Putamen (tissue), 1 donor: ENCODE measurements at regions not wholly inside any gene's neighbourhood (a gene's known extent, or its start where the extent isn't known, plus 50 kb on each side); places are given as distances from the start of the nearest gene placed in this dataset.

ENCODE experiments used
- DNase-seq: peaks from one replicate; pipeline ENCODE4 v3.0.0-alpha.2; 2016; ENCODE audit warnings: low spot score

GRCh38 chr14:61226015-61226654 is 55.0 kb downstream of the TMEM30B start:
- DNase-seq = peak; percentile 15

DNA sequence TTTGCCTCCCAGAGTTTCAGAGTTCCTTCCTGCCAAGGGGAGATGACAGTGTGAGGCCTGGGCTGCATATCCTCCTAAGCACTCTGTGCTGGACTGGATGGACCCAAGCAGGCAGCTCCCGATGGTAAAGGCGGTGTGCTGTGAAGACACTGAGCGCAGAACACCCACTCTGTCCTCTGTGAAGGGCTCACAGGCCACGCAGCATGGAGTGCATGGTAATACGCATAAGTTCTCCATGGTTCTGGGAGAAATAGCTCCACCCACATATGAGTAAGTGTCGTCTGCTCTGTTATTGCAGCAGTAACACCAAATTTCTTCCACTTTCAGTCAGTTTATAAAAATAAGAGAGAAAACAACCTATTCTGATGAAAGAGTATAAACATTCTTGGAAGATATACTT is 55.8 kb downstream of the TMEM30B start:
- no peak for DNase-seq

- DNase-seq = no peak
Observed at GRCh38 chr14:61223552-61223951, 57.6 kb downstream of the TMEM30B start.

GRCh38 chr14:61222388-61222787 is 58.8 kb downstream of the TMEM30B start:
- DNase-seq = no peak

DNA sequence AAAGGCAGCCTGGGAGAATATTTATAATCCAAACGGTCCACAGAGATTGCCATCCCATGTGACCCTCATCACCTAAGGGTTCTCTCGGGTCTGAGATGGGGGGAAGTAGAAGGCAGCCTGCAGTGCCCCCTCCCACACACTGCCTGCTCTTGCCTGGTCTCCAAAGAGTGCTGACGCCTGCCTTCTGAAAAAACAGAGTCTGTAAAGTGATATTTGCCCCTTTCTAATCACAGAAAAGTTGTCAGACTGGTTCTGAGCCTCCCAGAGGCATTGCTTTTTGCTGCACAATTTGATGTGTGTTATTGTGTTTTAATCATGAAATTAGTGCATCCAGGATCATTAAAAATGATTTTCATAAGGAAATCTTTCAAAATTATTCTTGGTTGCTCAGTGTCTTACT is 59.2 kb downstream of the TMEM30B start:
- DNase-seq = no peak

- DNase-seq = no peak
Observed at GRCh38 chr14:61219673-61220072, 61.5 kb downstream of the TMEM30B start.

- DNase-seq = no peak
Observed at GRCh38 chr14:61219256-61219655, 61.9 kb downstream of the TMEM30B start.

DNA sequence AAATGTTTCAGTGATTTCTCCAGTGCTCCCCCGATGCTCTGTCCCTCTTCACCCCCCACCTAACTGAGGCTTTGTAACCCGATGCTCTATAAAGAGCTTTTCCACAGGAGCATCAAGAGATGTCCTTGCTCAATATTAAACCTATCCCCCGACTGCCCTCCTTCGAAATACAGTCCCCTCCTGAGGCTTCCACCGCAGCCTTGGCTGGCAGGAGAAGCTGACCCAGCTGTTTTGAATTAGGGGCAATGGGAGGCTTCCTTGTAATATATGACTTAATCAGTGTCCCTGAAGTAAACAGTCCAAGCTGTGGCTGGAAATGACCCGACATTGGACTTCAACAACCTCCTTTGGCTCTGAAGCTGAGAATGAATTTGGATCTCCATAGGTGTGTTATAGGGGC is 62.4 kb downstream of the TMEM30B start:
- no peak for DNase-seq

DNA sequence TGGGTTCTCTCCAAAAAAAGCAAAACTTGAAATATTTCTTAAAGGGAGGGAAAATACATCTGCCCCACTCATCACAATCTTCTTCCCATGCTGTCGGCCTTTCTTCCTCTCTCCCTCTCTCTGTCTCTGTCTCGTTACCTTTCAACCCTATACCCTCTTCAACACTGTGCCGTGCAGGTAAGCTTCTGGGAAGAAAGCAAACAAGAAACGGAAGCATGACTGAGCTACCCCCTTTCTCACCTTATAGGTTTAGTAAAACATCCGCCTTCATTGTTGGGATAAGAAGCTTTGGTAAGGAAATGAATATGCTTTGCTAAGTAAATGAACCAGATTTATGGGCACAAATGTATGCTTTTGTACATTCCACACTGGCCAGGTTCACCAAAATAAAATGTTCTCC is 63.0 kb downstream of the TMEM30B start:
- DNase-seq = no peak

DNA sequence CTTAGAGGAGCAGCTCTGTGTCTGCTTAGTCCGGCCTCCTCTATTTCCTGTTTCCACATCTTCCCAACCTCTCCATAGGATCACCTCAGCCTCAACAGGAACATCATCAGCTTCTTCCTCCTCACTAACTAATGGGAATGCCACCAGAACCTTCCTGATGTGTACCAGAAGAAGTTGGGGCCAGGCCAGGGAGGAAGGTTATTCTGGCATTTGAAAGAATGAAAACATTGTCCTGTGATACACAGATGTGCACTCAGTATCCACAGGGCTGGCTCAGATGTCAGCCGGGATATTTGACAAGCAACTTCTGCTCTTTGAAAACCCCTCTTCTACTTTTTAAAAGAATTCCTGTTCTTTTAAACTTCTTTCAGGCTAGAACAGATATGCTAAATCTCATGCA is 63.6 kb downstream of the TMEM30B start:
- DNase-seq = no peak

- no peak for DNase-seq
Observed at GRCh38 chr14:61215222-61216020, 65.7 kb downstream of the TMEM30B start.

DNA sequence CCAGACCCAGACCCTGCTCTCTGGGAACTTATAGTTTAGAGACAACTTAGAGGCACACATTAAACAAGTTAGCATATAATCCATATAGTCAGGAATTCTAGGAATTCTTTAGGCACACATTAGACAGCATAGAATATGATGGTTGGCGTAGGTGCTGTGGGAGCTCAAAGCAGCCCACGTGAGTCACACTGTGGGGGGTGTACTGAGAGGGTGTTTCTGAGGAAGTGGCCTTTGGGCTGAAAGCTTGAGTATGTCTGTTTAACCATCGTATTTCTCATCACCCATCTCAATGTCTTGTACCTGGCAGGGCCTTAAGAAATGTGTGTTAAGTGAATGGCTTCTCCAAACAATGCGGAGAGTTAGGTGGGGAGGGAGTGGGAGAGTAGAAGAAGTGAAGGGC is 67.2 kb downstream of the TMEM30B start:
- no peak for DNase-seq

DNA sequence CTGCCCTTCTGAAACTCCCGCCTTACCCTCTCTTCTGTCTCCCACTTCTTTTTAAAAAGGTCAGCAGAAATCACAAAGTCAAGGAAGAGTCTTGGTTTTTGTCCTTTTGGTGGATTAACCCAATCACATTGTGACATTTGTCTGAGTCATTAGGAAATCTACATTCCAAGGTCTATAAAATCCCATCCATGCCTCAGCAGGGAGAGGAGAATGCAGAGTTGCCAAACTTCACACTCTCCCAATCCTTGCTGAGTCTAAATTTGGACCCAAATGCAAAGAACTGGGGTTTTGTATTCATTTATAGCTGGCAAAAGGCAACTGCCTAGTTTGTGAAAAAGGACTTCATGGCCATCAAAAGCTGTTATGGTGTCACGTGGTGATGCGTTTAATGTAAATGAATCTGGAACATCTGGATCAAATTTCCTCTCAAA is 67.9 kb downstream of the TMEM30B start:
- no peak for DNase-seq

DNA sequence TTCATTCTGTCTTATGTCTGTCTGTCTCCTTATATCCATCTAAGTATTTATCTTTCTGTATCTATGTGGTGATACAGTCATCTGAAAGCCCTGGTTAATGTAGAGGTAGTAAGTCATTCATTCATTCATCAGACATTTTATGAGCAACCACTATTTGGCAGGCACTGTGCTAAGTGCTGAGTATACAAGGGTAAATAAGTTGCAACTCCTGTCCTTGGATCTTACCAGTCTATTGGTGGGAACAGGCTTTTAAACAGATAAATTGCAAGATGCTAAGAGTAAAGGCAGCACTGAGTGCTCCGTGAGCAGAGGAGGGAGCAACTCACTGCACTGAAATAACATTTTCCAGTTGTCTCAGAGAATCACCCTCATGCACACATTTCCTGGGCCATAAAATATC is 68.6 kb downstream of the TMEM30B start:
- DNase-seq = no peak

- DNase-seq = no peak
Observed at GRCh38 chr14:61211476-61212255, 69.5 kb downstream of the TMEM30B start.

DNA sequence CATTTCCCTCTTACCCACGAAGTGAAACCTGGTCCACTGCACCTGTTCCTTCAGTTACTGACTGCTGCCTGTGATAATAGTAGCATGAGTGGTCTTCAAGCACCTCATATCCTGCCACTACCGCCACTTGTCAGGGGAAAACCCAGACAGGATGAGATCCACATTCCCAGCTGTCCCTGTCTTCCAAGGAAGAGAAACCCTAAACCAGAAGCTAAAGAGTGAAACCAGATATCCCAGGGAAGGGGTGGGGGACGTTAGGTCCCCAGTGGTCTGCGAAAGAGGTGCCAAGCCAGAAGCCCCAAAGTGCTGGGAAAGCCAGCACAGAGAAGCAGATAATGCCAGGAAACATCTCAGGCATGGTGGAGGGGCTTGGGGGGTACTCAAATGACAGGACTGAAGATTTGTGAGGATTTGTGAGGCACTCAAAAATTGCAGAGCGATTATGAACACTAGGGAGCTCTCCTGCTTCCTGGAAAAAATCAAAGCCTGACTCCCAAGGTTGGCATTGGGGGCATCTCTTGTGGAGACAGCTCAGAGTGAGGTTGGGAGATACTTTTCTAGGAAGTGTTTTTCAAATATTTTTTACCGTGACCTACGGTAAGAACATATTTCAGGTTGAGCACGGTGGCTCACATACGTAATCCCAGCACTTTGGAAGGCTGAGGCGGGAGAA is 77.9 kb downstream of the TMEM30B start:
- no peak for DNase-seq

DNA sequence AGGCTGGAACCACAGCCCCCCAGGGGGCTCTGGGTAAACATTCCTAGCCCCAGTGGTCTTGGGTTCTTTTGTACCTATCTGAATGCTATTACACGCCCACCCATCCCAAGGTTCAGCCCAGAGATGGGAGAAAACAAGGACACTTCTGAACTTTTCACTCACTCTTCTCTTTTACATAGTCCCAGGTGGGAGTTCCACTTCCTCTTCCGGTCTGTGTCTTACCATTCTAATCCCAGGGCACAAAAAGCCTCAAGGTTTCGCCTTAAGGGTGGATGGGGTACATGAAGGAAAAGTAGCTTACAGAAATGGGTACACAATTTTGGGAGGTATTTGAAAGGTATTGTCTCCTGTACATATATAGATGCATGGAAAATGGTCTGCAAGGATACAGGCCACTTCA is 79.0 kb downstream of the TMEM30B start:
- no peak for DNase-seq

GRCh38 chr14:61201171-61201570 is 80.0 kb downstream of the TMEM30B start:
- DNase-seq = no peak

DNA sequence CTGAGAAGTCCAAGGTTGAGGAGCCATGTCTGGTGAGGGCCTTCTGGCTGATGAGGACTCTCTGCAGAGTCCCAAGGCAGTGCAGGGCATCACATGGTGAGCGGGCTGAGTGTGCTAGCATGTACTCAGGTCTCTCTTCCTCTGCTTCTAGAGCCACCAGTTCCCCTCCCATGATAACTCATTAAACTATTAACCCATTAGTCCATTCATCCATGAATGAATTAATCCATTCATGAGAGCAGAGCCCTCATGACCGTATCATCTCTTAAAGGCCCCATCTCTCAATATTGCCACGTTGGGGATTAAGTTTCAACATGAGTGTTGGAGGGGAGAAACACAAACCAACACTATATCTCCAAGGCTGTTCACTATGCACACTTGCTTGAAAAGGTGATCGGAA is 83.7 kb downstream of the TMEM30B start:
- no peak for DNase-seq

DNA sequence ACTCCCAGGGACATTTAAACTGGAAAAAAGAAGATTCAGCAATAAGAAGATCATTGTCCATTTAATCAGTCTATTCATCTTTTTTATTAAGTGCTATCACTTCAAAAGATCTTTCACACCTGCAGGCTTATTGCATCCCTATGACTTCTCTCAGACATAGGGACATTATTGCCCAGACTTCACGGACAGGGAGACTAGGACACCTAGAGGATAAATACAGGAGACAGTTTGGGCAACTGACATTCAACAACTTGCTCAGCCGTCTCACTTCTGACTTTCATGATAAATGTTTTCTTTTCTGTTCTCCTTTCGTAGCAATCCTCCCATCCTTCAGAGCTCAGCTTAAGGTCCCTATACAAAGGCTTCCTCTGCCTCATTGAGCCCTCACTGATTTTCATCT is 84.3 kb downstream of the TMEM30B start:
- no peak for DNase-seq

DNA sequence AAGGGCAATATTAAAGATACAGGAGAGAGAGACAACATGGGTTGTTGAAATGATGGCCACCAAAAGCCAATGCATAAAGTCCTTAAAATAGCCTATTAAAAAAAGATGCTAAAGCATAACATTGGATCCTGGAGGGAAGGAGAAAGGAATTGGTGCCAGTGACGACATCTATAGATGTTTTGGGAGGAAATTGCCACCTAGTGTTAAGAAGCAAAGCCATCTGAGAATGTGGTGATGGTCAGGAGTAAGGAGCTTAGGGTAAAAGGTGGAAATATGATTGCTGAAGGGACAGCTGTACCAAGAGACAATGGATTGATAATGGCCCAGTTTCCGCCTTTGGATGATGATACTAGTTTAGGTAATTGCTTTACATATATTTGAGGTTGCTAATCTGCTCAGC is 85.1 kb downstream of the TMEM30B start:
- DNase-seq = no peak

DNA sequence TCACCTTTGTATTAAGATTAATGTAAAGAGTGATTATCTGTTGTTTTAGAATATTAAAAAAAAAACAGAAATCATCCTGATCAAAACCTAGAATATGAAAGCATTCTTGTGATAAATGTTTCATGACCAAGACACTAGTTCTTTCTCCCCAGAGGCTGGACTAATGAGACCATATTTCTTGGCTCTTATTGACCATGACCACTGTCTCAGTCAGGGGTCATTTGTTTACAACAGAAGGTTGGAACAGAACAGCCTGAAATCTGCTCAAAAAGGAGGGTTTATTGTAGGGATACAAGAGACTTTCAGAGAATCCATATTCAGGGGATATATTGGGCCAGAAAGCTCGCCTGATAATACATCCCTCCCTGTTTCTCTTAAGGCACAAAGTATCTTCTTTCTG is 87.7 kb downstream of the TMEM30B start:
- DNase-seq = no peak
